Dermis blood vessel endothelial cell (primary cell): ENCODE measurements at regions not wholly inside any gene's neighbourhood (a gene's known extent, or its start where the extent isn't known, plus 50 kb on each side); places are given as distances from the start of the nearest gene placed in this dataset.

Experiments used
- DNase-seq: peaks from one replicate; pipeline ENCODE4 v3.0.0; 2010

DNA sequence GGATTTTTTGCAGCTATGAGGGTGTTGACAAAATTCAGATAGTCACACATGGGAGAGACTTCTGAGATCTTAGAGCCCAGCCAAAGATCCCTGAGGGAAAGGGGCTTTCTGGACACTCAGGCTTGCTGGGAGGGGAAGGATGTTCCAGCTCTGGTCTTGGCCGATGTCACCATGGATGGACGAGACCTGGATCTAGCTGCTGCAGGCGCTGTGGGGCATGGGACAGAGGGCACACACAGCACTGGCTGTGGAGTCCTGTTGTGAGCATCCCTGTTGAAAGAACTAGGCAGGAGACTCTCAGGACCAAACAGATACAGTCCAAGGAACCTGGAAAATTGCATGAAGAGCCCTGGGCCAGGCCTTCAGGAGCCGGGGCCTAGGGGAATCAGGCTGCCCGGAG lies 80.1 kb upstream of the SDK2 start:
- DNase-seq = no peak

DNA sequence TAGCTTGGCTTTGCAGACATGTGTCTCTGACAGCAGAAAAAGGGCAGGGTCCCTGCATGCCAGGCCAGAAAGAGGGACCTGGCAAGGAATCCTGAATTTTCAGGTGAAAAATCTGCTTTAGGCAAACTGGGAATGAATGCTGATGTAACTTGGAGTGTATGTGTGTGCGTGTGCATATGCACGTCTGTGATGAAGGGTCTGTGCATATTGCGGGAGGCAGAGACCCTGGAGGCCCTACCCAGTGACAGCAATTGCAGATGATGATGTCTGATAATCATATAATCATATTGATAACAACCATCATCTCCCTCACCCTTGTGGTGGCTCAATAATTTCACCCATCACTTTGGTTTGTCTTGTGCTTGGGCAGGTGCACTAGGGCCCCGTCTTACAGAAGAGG lies 80.7 kb upstream of the SDK2 start:
- no peak for DNase-seq

GRCh38 chr17:73725794-73726515 lies 81.7 kb upstream of the SDK2 start:
- no peak for DNase-seq

GRCh38 chr17:73727941-73728340 lies 83.7 kb upstream of the SDK2 start:
- DNase-seq = no peak

DNA sequence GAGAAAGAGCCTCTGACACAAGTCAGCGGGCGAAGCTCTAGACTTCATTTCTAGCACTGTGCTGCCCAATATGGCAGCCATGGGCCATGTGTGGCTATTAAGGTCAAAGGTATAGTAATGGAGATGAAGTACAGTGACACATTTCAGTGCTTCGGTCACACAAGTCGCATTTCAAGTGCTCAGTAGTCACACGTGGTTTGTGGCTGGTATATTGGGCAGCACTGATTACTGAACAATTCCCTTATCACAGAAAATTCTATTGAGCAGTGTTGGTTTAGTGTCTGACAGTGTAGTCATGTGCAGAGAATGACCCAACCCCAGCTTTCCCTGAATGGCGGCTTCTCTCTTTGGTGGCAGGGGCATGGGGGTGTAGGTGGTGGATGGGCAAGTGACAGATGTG lies 84.9 kb upstream of the SDK2 start:
- no peak for DNase-seq

GRCh38 chr17:73731733-73732132 lies 87.5 kb upstream of the SDK2 start:
- no peak for DNase-seq

DNA sequence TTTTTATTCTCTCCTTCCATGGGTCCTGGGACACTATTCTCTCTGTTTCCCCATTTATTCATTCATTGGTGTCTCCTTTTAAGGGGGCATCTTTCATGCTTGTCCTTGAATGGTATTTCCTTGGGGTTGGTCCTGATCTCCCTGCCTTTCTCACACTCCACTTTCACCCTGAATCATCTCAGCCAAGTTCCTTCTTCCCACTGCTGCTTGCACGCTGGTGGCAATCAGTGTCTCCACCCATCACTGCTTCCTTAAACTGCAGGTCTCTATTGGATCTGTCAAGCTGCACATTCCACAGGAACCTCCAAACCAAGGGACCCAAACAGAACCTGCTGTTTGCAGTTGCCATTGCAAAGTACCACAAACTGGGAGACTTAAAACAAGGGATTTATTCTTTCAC lies 89.3 kb upstream of the SDK2 start:
- no peak for DNase-seq

DNA sequence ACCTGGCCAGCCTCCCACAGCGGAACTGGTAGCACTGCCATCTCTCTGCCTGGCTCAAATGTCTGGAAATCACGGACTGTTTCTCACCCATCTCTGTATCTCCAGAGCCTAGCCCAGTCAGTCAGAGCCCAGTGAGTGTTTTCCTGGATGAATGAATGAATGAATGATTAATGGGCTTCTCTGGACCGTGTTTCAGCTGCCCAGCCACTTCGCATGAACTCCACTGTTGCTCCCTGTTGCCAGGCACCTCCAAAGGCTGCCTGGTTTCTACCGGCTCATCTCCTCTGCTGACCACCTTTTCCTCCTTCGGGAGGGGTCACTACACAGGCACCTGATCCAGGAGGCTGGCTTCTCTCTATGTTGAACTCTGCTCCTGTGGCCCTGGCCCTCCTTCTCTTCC lies 91.0 kb upstream of the SDK2 start:
- DNase-seq = no peak

GRCh38 chr17:73738751-73739575 lies 94.7 kb upstream of the SDK2 start:
- DNase-seq = no peak

GRCh38 chr17:73740370-73740769 lies 96.1 kb upstream of the SDK2 start:
- DNase-seq = no peak

GRCh38 chr17:73742948-73743381 lies 98.7 kb upstream of the SDK2 start:
- no peak for DNase-seq

DNA sequence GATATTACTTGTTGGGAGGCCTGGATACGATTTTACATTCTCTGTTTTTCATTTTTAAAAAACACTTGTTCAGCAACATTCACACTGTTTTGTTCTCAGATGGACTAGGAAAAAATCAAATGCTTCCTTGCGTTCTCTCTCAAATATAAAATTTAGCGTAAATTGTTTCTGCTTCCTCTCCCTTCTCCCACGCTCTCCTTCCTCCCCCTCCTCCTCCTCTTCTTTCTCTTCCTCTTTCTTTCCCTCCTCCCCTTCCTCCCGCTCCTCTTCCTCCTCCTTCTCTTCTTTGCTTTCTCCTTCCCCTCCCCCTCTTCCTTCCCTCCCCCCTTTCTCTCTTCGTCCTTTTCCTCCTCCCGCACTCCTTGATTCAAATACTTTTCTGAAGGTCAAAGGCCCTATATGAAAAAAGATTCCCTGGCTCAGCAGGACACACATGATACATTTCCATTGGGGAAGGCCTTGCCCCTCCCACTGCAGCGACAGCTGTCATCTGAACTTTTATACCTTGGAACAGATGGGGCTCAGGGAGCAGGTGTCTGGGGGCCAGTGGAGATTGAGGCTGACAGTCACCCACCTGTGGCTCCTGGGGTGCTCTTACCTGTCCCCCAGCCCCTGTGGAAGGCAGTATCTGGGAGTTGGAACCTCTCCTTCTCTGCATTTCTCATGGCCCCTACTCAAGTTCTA lies 99.4 kb upstream of the SDK2 start:
- DNase-seq = no peak

GRCh38 chr17:73744411-73744810 lies 100.2 kb upstream of the SDK2 start:
- DNase-seq = no peak

DNA sequence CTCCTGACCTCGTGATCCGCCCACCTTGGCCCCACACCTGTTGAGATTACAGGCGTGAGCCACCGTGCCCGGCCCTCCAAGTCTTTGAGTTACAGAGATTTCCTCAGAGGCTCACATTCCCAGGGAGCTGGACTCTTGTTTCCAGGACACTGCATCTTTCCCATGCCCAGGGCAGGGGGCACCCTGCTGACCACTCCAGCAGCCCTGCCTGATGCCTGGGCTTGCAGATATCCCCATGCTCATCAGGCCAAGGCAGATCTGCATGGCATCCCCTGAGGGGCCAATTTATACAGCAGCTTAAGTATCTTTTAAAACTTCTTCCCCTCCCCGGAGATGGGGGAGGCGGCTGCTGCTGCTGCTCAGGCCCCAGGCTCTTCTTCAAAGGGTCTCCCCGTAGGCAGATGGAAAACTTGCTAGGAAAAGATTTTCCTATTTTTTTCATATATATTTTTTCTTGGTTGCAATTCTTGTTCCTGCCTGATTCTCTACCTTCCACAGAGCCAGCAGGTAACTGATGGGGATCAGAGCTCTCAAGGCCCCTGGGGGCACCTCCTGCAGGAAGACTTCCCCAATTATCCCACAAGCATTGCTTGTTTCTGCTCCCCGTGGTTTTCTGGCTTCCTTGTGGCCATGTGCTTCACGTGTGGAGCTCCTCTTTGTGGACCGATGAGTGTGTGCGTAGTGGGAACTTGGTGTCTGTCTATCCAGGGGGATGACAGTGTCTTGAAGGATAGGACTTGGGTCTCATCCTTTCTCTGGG lies 102.2 kb upstream of the SDK2 start:
- no peak for DNase-seq

DNA sequence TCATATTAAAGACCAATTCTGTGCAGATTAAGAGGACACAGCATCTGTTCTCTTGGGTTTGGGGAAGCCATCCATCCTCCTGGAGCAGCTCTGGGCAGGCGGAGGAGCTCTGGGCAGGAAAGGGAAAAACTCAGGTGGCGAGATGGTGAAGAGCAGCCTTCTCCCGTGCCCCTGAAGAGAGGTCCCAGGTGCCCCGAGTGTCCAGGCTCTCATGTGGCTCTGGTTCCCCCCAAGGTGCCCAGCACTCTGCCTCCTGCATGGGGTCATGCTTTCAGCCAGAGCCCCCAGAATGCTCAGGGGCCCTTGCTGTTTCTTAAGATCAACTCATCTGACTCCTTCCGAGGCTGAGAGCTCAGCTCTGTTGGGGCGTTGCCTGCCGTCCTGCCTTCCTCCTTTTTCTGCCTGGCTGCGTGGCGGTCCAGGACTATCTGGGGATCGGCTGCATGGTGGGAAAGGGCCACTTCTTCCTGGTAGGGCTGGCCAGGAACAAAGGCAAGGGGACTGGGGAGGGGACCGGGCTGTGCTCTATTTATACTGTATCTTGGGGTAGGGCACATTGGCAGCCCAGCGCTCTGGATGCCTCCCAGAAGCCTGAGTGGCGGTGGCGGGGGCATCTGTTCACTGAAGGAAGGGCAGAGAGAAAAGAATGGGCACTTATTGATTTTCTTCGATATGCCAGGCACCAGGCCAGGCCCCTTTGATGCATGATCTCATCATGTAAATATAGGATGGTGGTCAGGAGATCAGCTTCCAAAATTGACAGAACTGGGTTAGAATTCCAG lies 103.2 kb upstream of the SDK2 start:
- no peak for DNase-seq

DNA sequence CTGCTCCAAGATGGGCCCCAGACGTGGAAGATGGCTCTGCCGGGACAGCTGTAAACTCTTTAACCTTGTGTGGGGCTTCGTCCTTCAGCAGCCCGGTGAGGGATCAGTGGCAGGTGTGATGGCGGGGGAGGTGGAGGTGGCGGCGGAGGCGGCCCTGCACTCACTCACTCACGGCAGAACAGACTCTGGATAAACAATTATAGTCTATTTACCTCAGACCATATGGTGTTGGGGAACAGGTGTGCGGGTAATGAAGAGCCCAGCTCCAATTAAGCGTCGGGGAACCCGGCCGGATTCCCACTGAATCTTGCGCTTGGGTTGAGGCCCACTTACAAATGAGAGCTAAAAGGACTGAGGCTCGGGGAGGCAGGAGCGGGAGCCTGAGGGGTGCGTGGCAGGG lies 104.3 kb upstream of the SDK2 start:
- DNase-seq = no peak

GRCh38 chr17:73749337-73749823 lies 105.1 kb upstream of the SDK2 start:
- no peak for DNase-seq

- DNase-seq = no peak
Observed at GRCh38 chr17:73749928-73750605, 105.8 kb upstream of the SDK2 start.

GRCh38 chr17:73750975-73751374 lies 106.7 kb upstream of the SDK2 start:
- DNase-seq = no peak

DNA sequence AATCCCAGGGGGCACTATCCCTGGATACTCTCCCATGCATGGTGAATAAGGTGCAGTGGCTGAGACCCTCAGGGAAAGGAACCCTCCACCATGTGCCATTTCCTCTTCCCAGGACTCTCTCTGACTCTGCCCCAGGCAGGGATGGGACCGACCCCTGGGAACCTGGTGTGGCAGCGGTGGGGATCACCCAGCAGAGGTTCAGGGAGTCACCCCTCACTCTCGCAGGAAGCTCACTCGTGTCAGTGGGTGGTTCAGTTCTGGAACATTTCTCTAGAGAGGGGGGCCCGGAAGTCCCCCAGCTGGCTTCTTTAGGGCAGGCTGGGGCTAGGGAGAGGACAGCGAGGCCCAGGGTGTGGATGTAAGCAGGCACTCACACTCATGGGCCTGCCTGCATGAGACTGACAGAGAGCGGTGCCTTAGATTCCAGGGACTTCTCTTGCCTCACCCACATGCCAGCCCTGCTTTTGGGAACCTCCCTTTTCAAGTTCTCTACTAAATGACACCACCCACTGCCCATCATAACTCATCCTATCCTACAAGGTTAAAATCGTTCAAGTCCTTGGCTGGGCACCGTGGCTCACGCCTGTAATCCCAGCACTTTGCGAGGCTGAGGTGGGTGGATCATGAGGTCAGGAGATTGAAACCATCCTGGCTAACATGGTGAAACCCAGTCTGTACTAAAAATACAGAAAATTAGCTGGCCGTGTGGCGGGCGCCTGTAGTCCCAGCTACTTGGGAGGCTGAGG lies 109.7 kb upstream of the SDK2 start:
- no peak for DNase-seq
